NCI-H82 treated with DMSO at 0.1 percent for 48 hours (cell line): ENCODE measurements at regions not wholly inside any gene's neighbourhood (a gene's known extent, or its start where the extent isn't known, plus 50 kb on each side); places are given as distances from the start of the nearest gene placed in this dataset.

Experiments
- DNase-seq: peaks from one replicate; lab custom pipeline; 2025; ENCODE audit not compliant: unreplicated experiment; lab: John Stamatoyannopoulos, UW

- peak; percentile 52 for DNase-seq
Measured at GRCh38 chr2:226652983-226653765, 146.4 kb downstream of the IRS1 start.

GRCh38 chr2:226652369-226652768 is 147.3 kb downstream of the IRS1 start:
- no peak for DNase-seq

- no peak for DNase-seq
Measured at GRCh38 chr2:226649871-226650660, 149.6 kb downstream of the IRS1 start.

- DNase-seq: no peak
Measured at GRCh38 chr2:226649201-226649600, 150.4 kb downstream of the IRS1 start.

- no peak for DNase-seq
Measured at GRCh38 chr2:226647621-226648518, 151.8 kb downstream of the IRS1 start.

- no peak for DNase-seq
Measured at GRCh38 chr2:226644399-226644865, 155.2 kb downstream of the IRS1 start.

GRCh38 chr2:226643946-226644282 is 155.7 kb downstream of the IRS1 start:
- DNase-seq: no peak

GRCh38 chr2:226643030-226643945 is 156.3 kb downstream of the IRS1 start:
- no peak for DNase-seq

GRCh38 chr2:226641008-226641407 is 158.6 kb downstream of the IRS1 start:
- no peak for DNase-seq

- DNase-seq: no peak
Measured at GRCh38 chr2:226640501-226640900, 159.1 kb downstream of the IRS1 start.

- DNase-seq: no peak
Measured at GRCh38 chr2:226639550-226639949, 160.1 kb downstream of the IRS1 start.

- DNase-seq: no peak
Measured at GRCh38 chr2:226638576-226638975, 161.0 kb downstream of the IRS1 start.

- no peak for DNase-seq
Measured at GRCh38 chr2:226637383-226637782, 162.2 kb downstream of the IRS1 start.

- no peak for DNase-seq
Measured at GRCh38 chr2:226636586-226636985, 163.0 kb downstream of the IRS1 start.

- DNase-seq: no peak
Measured at GRCh38 chr2:226634943-226635604, 164.5 kb downstream of the IRS1 start.

- no peak for DNase-seq
Measured at GRCh38 chr2:226631671-226632070, 167.9 kb downstream of the IRS1 start.

- DNase-seq: no peak
Measured at GRCh38 chr2:226631187-226631586, 168.4 kb downstream of the IRS1 start.

- DNase-seq: no peak
Measured at GRCh38 chr2:226625946-226626345, 173.7 kb downstream of the IRS1 start.

- DNase-seq: peak; percentile 100
Measured at GRCh38 chr2:226623587-226624368, 175.8 kb downstream of the IRS1 start.
